ENCODE measurements at regions not wholly inside any gene's neighbourhood (a gene's known extent, or its start where the extent isn't known, plus 50 kb on each side); places are given as distances from the start of the nearest gene placed in this dataset.

DNA sequence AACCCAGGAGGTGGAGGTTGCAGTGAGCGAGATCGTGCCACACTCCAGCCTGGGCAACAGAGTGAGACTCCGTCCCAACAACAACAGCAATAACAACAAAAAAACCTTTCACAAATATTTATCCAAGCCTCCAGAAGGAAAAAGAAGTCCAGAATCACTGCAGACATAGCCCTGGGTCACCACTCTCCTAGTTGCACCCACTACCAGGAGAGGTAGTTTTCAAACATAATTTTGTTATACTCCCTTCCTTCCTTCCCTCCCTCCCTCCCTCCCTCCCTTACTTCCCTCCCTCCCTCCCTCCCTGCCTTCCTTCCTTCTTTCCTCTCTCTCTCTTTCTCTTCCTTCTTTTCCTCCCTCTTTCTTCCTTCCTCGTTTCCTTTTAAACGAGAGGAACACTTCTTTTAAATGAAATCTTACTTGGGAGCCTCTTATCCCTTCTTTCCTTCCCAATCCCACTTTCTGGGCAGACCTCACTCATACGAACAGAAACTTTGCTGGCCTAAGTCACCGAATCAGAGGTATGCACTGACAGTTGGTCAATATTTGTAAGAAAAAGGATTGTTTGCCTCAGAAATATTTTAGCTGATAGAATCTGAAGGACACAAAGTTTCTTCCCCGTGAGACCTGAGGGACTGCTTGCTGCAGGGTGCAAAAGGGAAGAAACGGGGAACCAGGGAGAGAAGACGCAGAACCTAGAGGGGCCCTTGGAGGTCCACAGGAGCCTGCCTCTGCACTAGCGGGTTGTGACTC, 88.1 kb upstream of the AGAP1 start:
- no peak for DNase-seq (ENCODE audit: low spot score)
- TF ChIP-seq, protein P1, sequence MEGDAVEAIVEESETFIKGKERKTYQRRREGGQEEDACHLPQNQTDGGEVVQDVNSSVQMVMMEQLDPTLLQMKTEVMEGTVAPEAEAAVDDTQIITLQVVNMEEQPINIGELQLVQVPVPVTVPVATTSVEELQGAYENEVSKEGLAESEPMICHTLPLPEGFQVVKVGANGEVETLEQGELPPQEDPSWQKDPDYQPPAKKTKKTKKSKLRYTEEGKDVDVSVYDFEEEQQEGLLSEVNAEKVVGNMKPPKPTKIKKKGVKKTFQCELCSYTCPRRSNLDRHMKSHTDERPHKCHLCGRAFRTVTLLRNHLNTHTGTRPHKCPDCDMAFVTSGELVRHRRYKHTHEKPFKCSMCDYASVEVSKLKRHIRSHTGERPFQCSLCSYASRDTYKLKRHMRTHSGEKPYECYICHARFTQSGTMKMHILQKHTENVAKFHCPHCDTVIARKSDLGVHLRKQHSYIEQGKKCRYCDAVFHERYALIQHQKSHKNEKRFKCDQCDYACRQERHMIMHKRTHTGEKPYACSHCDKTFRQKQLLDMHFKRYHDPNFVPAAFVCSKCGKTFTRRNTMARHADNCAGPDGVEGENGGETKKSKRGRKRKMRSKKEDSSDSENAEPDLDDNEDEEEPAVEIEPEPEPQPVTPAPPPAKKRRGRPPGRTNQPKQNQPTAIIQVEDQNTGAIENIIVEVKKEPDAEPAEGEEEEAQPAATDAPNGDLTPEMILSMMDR (IDR thresholded peaks at IDR 0.05; ENCODE audit: poor library complexity, severe bottlenecking): no peak

DNA sequence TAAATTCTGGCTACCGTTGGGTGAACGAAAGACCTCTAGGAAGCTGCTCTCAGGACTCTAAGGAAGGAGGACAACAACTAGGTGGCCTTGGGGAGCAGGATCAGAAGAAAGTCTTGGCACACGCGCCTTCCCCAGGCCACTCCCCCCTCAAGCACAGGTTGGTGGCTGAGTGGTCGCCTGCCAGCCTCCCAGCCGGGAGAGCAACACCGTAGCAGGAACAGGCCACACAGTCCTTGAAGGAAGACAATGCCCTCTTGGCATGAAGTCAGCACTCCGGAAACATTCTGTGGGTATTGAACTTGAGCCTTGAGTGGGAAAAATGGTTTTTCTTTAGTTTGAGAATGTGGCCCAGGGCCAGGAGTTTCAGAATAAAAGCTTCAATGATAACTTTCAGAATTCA, 87.4 kb upstream of the AGAP1 start:
- TF ChIP-seq, protein P1 (IDR thresholded peaks at IDR 0.05; ENCODE audit: poor library complexity, severe bottlenecking): no peak
- H3K4me3 ChIP-seq (ENCODE audit: severe bottlenecking): no peak overlapping the region
- H3K27me3 ChIP-seq (ENCODE audit: insufficient read depth, poor library complexity, severe bottlenecking): no peaks in the 10 kb centered on the region
- ATAC-seq (ENCODE audit: low read depth) (no peak), DNase-seq (ENCODE audit: low spot score) (no peak)
- no peaks in the 10 kb centered on the region for H3K36me3 ChIP-seq (ENCODE audit: low read depth)
- no peaks in the 10 kb centered on the region for H3K4me1 ChIP-seq (ENCODE audit: insufficient read depth, poor library complexity, severe bottlenecking)
- H3K9me3 ChIP-seq (ENCODE audit: severe bottlenecking): no peaks in the 10 kb centered on the region
- no peak overlapping the region for H3K27ac ChIP-seq (ENCODE audit: poor library complexity, severe bottlenecking)

More for the DNA sequence above, 88.1 kb upstream of the AGAP1 start:
- Histone ChIP-seq H3K4me3 (ENCODE audit: severe bottlenecking) (no peak overlapping the region), H3K9me3 (ENCODE audit: severe bottlenecking) (no peaks in the 10 kb centered on the region), H3K27ac (ENCODE audit: poor library complexity, severe bottlenecking) (no peak overlapping the region), H3K4me1 (ENCODE audit: insufficient read depth, poor library complexity, severe bottlenecking) (no peaks in the 10 kb centered on the region), H3K36me3 (ENCODE audit: low read depth) (no peaks in the 10 kb centered on the region), H3K27me3 (ENCODE audit: insufficient read depth, poor library complexity, severe bottlenecking) (no peaks in the 10 kb centered on the region)
- no peak for ATAC-seq (ENCODE audit: low read depth)

DNA sequence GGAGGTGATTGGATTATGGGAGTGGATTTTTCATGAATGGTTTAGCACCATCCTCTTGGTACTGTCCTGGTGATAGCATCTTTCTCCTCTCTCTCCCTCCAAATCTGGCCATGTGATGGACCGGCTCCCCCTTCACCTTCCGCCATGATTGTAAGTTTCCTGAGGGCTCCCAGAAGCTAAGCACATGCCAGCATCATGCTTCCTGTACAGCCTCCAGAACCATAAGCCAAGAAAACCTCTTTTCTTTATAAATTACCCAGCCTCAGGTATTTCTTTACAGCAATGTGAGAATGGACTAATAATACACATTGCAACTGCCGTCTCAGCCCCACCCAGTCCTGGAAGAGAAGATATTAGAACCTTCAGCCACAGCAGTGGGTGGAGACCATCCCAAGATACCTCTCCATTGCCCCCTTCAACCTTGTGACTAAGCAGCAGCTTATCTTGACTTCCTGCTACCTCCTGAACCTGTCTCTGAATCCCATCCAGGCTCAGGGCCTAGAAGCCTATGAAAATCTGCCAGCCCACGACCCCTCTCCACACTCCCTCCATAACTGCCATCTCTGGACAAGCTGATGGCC, 81.8 kb upstream of the AGAP1 start:
- Histone ChIP-seq H3K4me3 (ENCODE audit: severe bottlenecking) (no peak overlapping the region), H3K9me3 (ENCODE audit: severe bottlenecking) (no peaks in the 10 kb centered on the region), H3K27ac (ENCODE audit: poor library complexity, severe bottlenecking) (no peak overlapping the region), H3K36me3 (ENCODE audit: low read depth) (no peaks in the 10 kb centered on the region), H3K27me3 (ENCODE audit: insufficient read depth, poor library complexity, severe bottlenecking) (no peaks in the 10 kb centered on the region), H3K4me1 (ENCODE audit: insufficient read depth, poor library complexity, severe bottlenecking) (no peaks in the 10 kb centered on the region)
- TF ChIP-seq, protein P1 (IDR thresholded peaks at IDR 0.05; ENCODE audit: poor library complexity, severe bottlenecking): no peak
- no peak for ATAC-seq (ENCODE audit: low read depth)
- DNase-seq (ENCODE audit: low spot score): no peak

DNA sequence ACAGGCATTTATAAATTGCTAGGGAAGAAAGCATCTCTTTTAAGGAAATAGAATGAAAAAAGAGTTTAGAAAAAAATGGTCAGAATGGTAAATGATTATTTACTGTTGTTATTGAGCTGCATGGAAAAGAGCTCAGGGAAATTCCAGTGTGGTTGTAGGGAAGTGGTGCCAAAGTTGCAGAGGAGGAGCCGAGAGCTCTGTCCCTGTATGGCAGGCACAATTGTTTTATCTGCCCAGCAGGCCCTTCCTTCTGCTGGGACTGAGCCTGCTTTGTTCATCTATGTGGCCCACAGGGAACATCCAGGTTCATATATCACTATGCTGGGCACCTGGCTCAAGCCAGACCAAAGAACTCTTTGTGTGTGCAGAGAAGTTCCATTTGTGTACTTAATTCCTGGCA, 80.8 kb upstream of the AGAP1 start:
- Histone ChIP-seq H3K4me3 (ENCODE audit: severe bottlenecking) (no peak overlapping the region), H3K36me3 (ENCODE audit: low read depth) (no peaks in the 10 kb centered on the region), H3K27ac (ENCODE audit: poor library complexity, severe bottlenecking) (no peak overlapping the region), H3K27me3 (ENCODE audit: insufficient read depth, poor library complexity, severe bottlenecking) (no peaks in the 10 kb centered on the region), H3K9me3 (ENCODE audit: severe bottlenecking) (no peaks in the 10 kb centered on the region), H3K4me1 (ENCODE audit: insufficient read depth, poor library complexity, severe bottlenecking) (no peaks in the 10 kb centered on the region)
- TF ChIP-seq, protein P1 (IDR thresholded peaks at IDR 0.05; ENCODE audit: poor library complexity, severe bottlenecking): no peak
- DNase-seq (ENCODE audit: low spot score) (no peak), ATAC-seq (ENCODE audit: low read depth) (no peak)

DNA sequence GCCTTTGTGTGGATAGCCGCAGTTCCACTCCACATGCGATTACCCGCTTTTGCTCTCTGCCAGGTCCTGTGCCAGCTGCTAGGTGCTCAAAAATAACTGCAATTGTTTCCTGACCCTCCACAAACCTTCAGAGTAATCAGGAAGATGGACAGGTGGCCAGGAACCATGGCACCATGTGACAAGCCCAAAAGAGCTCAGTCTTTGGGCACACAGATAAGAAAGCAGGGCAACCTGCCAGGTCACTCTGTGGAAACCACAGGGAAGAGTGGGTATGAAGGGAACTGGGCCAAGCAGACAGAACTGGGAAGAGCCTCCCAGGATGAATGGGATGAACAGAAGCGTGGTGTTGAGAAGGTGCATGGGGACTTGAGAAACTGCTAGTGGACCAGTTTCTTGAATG, 79.4 kb upstream of the AGAP1 start:
- H3K36me3 ChIP-seq (ENCODE audit: low read depth): no peaks in the 10 kb centered on the region
- no peaks in the 10 kb centered on the region for H3K9me3 ChIP-seq (ENCODE audit: severe bottlenecking)
- H3K4me3 ChIP-seq (ENCODE audit: severe bottlenecking): no peak overlapping the region
- no peaks in the 10 kb centered on the region for H3K4me1 ChIP-seq (ENCODE audit: insufficient read depth, poor library complexity, severe bottlenecking)
- TF ChIP-seq, protein P1 (IDR thresholded peaks at IDR 0.05; ENCODE audit: poor library complexity, severe bottlenecking): no peak
- ATAC-seq (ENCODE audit: low read depth): no peak
- no peaks in the 10 kb centered on the region for H3K27me3 ChIP-seq (ENCODE audit: insufficient read depth, poor library complexity, severe bottlenecking)
- no peak for DNase-seq (ENCODE audit: low spot score)
- H3K27ac ChIP-seq (ENCODE audit: poor library complexity, severe bottlenecking): no peak overlapping the region
